HG03064 (cell line): ENCODE measurements at regions not wholly inside any gene's neighbourhood (a gene's known extent, or its start where the extent isn't known, plus 50 kb on each side); places are given as distances from the start of the nearest gene placed in this dataset.

ENCODE experiments used
- ATAC-seq: cut with Tn5 transposase; IDR thresholded peaks from one replicate; pipeline ENCODE4 v1.9.1; 2021; ENCODE audit warnings: low read depth; ENCODE audit not compliant: unreplicated experiment

DNA sequence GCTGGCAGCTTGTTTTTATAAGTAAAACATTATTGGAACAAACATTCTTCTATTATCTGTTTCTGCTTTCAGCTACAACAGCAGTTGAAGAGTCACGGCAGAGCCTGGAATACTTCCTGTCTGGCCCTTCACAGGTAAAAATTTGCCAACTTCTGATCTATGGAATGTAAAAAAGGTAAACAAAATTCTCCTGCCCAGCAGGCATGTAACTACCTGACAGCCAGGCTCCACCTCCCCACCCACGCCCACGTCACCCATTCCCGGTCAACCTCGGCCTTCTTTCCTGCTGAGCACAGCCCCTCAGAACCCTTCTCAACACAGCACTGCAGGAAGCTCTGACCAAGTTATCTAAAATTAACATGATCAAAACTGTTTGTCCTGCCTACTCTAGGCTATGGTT is 166.0 kb downstream of the DLL1 start:
- no peak for ATAC-seq

DNA sequence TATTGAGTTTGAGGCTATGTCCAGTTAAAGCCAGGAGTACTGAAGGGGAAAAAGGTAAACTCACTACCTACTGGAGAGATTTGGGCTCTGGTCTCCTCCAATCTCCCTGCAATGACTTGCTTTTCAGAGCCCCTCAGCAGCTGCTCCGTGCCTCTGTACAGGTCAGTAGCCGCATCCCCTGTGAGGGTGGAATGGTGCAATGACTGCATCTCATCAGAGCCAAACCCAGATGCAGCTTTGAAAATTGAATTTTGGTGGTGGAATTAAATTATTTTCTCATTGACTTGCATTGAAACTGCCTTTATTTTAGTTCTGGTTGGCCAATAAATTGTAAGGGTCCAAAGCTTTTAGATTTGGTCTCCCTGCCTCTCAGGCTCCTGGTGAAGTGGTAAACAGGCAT is 166.7 kb downstream of the DLL1 start:
- no peak for ATAC-seq

DNA sequence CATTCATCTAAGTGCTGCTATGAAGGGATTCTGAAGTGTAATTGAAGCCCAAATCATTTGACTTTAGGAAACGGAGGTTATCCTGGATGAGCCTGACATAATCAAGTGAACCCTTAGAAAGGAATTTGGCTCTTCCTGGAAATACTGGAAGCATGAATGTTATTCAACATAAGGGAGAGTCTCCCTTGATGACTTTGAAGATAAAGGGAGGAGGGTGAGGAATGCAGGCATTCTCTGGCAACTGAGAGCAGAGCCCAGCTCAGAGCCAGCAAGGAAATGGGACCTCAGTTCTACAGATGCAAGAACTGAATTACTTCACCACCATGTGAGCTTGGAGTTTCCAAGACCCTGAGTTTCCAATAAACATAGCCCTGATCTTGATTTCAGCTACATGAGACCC is 168.2 kb downstream of the DLL1 start:
- no peak for ATAC-seq

DNA sequence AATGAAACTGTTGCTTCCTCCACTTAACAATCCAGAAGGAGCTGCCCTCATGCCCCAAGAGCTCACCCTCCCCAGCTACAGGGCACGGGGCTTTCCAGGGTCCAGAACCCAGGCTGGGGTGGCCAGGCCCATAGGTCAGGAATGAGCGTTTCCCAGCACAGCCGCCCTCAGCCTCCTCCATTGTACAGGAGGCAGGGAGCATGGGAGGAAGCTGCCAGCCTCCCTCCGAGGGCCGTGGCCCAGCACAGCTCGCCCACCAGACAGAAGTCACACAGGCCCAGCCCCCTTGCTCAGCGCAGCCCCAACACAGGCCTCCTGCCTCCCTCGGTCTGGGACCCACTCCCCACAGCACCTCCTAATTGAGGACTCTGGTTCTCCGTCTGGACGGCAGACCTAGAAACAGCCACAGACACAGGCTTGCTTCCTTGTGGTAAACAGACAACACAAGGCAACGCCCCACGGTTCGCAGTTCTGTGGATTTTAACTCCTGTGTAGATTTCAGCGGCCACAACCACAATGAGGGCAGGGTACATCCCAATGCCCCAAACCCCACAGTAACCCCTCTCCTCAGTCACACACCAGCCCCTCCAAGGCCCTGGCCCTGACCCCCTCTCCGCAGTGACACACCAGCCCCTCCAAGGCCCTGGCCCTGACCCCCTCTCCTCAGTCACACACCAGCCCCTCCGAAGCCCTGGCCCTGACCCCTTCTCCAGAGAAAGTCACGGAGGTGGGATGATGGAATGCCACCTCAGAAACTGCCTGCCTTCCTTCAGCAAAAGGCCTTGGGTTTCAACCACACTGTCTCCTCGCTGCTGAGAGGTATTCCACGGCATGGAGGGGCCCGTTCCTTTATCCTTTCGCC is 173.5 kb downstream of the DLL1 start:
- ATAC-seq = no peak

DNA sequence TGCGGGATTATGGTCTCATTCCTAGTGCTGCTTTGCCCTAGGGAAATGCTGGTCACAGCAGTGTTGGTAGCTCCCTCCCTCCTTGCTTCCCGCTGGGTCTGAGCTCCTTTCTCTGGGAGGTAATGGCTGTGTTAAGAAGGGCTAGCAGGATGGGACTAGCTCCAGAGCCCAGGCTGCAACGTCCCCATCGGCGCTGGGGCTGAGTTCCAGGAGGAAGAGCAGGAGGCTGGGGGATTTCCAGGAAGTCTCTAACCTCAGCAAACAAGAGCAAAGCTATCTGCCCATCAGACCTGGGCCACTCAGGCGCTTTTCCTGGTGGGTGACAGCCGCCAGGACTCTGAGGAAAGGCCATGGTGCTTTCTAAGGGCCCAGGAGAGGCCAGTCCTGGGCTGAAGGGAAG is 174.2 kb downstream of the DLL1 start:
- no peak for ATAC-seq

DNA sequence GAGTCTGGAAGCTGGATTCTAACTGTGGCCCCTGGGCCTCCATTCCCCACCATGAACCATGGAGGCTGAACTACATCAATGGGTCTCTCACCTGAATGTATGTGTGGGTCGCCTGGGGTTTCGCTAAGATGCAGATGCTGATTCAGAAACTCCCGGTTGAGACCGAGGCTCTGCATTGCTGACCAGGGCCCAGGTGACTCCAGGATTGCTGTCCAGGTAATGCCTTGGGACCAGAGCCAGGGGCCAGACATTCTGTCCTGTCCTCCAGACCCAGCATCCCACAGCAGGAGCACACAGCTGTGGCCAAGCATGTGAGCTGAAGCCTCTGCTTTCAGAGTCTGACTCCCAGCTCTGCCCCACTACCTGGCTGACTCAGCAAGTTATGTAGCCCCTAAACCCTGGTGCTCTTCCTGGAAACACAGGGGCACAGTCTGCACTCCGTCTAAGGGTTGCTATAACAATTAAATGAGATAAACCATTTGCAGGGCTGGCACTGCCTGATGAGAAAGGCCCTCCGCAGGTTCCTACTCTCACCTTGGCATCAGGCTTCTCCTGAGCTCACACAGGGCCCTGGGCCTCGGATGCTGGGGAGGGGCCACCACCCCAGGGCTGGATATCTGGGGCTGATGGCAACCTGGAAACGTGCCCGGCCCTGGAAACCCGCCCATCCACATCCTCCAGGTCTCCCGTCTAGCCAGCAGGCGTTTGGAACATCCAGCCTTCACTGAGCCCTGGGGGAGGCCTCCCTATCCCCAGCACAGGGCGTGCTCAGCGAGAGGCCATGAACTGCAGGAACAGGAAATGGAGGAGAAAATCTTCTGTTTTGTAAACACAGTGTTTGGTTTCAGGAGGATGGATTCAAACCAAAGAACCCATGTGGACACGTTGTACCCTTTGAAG is 175.7 kb downstream of the DLL1 start:
- ATAC-seq = no peak

DNA sequence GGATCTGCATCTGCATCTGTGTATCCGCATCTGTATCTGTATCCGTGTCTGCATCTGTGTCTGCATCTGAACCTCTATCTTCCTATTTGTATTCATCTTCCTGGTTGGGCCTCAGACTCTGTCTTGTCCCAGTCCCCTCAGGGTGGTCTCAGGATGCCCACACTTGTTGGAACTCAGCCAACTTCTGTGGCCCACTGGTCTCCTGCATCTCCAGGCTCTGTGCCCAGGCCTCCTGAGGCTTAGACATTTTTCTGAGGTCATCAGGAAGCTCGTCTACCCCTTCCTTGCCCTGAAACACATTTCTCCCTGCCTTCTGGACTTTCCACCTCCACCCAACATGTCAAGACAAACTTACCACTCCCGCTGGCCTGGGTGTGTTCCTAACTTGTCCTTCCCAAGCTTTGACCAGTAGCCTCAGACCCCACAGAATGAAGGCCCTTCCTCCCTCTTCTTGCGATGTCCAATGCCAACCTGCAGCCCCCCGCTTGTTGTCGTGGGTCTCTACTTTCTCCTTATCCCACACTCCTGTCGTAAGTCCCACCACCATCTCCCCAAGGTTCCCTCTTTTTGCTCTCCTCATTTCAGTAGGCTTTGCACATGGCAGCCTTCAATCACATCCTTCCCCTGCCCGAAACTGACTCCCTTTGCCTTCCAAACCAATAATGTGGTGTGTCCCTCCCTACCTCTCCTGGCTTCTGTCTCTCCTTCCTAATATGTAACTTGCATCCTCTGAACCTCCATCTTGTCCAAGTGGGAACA is 176.5 kb downstream of the DLL1 start:
- ATAC-seq = no peak

DNA sequence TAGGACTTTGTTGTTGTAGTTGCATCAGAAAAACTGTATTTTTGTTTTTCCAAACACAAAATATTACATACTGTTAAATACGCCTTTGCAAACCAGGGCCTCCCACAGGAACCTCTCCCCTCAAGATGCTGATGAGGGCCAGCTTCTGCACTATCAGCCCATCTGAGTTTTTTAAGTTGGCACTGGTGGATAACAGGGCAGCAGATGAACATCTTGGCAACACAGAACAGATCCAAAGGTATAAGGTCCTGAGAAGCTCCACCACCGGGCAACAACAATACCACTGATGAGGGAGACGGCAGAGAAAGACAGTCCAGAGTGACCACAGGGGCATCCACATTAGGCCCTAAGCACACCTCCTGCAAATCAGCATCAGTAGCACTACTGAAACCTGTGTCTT is 177.7 kb downstream of the DLL1 start:
- no peak for ATAC-seq

DNA sequence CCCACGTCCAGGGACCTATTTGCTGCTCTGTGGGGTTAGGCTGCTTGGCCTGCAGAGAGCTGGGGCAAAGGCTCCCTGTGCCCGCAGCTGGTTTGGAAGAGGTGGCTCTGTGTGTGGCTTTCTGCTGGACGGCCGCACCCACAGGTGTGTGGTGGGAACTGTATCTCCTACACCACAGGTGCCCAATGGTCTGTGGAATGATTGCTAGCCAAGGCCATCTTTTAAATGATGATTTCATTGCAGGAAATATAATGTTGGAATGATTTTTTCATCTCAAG is 178.4 kb downstream of the DLL1 start:
- ATAC-seq = no peak

DNA sequence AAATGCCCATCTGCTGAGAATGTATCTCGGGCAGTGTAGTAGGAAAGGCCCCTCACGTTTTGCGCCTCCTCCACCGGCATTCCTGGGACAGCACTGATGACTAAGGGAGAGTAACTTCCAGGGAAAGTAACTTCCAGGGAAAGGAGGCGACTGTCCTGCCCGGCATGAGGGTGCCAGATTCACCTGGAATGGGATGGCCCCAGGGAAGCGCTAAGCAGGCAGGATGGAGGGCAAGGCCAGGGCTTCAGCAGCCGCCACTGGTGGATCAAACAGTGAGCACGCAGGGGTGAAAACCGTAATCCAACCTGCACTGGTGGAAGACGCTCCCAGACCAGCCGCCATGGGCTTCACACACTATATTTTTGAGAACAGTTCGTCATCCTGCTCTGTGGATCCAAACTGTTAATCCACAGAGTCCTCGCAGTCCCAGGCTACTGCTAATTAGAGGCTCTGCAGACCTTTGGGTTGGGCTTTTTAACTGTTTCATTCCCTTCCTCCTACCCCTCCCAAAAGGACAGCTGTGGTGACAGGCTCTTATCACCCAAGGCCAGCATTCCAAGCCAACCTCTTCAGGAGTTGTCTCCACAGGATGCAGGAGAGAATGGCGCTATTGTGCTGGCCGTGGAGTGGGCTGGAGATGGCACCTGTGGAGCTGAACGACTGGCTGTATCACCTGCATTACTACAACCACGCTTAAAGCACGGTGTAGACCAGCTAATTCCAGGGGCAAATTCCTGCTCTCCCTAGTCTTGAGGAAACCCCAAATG is 178.9 kb downstream of the DLL1 start:
- ATAC-seq = no peak

DNA sequence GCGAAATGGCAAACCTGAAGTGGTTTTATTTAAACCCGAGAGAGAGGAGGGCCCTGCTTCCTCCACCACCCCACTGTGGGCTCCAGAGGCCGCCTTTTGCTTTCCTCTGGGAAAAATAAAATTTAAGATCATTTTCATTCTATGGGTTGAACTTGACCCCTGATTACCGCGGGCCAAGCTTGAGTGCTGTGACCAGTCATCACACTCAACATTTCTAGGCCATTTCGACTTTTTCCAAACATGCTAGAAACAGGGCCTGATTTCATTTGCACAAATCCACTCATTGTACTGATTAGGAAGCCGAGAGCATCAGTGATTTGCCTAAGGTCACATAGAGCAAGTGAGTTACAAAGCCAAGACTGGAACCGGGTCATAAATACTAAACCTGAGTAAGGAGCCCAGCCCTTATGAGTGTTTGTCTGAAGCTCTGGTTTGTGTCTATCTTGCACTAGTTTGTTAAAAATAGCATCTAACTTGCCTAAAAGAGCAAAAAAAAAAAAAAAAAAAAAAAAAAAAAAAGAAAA is 179.7 kb downstream of the DLL1 start:
- ATAC-seq = no peak

DNA sequence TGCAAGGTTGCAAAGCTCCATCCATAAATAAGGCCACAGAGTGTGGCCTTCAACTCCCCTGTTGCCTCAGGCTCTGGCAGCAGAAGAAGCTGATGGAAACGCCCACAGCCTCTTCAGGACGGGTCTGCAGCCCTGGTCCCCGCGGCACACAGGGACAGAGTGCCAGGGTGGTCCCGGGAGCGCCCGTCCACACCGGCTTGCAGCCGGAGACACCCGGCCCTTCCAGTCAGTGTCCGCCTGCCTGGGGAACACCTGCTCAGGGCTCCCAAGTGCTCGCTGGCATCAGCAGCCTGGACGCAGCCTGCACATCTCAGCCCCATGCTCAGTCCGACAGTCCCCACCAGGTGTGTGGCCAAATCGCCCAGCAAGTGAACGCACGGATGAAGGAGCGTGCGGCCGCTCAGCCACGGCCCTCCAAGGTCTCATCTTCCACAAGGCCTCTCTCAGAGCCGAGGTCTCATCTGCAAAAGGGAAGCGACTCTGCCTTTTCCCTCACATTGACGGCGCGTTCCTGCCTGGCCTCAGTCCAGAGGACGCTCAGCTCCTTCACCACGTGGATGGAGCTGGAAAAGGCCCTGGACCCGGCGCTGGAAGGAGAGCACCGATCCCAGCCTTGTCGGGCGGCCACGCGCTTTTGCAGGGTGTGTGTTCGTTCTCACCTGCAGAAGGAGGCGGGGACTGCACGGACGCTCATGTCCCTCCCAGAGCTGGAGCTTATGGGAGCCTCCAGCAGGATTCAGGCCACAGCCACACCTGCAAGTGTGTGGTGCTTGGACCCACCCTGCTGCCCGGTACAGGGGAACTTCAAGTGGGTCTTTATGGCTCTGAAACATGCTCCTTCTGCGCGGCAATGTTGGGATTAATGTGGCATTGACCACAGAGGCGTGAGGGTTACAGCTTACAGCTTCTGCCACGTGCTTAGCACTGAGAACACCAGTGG is 180.4 kb downstream of the DLL1 start:
- no peak for ATAC-seq

DNA sequence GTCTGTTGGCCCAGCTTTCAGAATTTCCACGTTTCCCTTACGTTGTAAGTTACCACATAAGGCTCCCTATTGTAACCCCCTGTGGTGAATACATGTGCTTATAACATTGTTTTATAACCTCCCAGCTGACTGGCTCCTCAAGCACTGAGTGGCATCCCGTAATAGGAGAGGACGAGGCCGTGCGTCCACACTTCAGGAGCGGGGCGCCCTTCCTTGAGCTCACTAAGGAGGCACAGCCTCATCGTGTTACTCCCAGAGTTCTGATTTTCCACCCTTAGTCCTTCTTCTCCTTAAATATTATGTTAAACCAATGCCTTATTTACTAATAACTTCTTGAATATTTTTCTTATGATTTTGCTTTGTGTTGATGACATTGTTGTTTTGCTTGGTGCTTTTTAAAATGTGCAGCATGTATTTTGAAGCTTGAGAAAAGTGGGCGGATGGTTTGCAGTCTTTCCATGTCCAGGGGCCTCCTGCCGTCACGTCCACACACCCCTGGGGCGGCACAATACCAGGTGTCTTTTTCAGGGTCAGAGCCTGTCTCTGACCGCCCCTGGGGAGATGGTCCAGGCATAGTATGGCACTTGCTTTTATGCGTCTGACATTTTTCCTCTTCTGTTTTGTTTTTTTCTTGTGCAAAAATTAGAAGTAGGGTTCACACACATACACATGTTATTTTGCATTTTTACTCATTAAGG is 181.8 kb downstream of the DLL1 start:
- ATAC-seq = no peak

DNA sequence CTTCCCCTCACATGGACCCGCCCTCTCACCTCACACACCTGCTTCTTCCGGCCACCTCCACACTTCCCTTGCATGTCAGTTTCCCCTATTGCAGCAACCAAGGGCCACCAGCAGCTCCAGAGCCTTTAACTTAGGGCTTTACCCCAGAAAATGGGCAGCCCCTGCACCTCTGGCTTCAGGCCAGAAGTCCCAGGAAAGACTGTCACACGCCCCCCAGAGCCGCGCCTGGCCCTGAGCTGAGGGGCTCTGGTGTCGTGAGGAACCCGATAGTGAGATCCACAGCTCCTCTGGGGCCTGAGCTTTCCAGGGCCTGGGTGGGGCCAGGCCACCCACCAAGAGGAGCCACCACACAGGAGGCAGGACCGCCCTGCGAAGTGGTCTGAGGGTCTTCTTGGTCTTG is 182.4 kb downstream of the DLL1 start:
- ATAC-seq = no peak

DNA sequence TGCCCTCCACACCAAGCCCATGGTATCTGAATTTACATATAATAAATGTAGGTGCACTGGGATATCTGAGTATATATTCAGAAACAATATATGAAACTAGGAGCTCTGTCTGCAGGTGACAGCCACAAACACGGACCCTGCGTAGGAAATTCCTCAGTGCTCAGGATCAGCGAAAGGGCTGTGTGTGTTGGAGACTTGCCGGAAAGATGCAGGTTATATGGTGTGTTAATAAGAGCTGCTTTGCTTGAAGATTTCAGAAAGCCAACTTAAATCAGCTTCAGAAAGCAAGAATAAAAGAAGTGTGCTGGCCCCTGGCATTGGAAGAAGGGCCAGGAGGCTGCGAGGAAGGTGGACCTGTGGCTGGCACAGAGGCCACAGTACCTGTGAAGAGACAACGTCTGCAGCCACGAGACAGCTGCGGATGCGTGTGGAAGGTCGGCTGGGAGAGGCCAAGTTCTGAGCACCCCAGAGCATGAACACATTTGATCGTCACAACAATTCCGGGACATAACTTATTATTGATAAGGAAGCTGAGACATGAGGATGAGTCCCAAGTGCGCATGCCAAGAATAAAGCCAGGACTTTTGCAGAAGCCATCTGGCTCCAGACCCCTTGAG is 183.2 kb downstream of the DLL1 start:
- ATAC-seq = no peak

DNA sequence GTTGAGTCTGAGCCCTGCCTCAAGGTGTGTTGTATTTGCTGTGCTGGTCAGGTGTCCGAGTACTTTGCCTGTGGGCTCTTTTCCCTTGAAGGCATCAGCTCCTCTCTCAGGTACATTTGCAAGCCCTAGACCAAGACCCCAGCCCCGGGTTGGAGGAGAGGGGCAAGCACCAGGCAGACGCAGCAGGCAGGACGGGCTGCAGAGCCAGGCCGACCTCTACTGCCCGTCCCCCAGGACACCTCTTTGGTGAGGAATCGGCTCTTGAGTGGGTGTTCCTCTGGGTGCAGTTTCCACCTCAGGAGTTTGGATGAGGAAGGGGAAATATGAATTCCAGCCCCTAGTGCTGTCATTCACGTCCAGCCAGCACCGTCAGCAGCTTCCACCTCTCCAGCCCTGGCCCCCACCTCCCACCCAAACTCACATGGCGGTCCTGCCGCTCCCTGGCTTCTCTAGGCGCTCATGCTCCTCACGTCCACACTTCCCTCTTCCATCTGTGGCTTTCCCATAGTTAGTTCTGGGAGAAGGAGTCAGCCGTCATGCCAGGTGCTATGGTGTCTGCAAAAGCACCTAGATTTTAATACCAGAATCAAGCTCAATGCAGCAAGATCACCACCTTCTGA is 183.9 kb downstream of the DLL1 start:
- ATAC-seq = no peak

DNA sequence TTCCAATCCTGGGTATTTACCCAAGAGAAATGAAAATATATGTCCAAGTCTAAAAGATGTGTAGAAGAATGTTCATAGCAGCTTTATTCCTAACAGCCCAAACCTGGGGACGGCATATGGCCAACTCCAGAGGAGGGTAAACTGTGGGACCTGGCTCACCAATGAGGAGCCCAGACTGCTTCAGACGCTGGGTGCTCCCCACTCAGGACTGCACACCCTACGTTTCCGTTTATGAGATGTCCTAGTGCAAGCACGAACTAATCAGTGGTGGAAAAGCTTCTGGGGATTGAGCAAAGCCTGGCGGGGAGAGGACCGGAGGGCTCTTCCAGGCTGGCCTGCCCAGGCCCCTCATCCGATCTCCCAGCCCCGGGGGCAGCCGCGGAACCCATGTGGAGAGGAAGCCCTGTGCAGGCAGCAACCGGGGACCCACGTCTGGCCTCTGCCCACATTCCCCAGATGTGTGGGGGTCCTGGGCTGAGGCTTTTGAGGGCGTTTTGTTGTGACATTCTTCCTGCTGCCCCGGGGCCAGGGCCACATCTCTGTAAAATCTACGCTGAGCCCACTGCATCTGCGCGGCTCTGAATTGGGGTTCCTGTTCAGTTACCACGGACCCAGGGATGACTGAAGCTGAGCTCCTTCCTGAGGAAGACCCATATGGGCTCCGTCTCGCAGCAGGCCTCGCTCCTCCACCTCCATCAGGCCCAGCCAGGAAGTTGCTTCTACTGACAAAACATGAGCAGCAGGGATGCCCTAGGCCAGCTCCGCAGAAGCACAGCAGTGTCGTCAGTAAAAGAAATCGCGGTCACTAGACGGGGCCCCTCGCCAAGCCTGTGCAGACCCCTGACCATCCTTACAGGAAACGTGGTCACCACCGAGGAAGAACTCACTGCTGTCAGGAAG is 188.0 kb downstream of the DLL1 start:
- ATAC-seq = no peak
